HEK293 (cell line): ENCODE measurements at regions not wholly inside any gene's neighbourhood (a gene's known extent, or its start where the extent isn't known, plus 50 kb on each side); places are given as distances from the start of the nearest gene placed in this dataset.

Experiments used
- GFI1B ChIP-seq: fragments of 450-650 bp; formaldehyde crosslinking; IDR thresholded peaks from 2 replicates; pipeline ENCODE4 v1.5.1; 2016; ENCODE audit warnings: missing biosample characterization, missing genetic modification characterization
- GLIS1 ChIP-seq: fragments of 450-650 bp; formaldehyde crosslinking; IDR thresholded peaks from 2 replicates; pipeline ENCODE4 v1.5.1; 2016; ENCODE audit warnings: missing biosample characterization, missing genetic modification characterization
- GLIS2 ChIP-seq: fragments of 450-650 bp; formaldehyde crosslinking; IDR thresholded peaks from 2 replicates; pipeline ENCODE4 v1.5.1; 2016; ENCODE audit warnings: missing biosample characterization, missing genetic modification characterization
- HOXA7 ChIP-seq: sonication (generic); formaldehyde crosslinking; IDR thresholded peaks from 2 replicates; pipeline ENCODE4 v1.8.1; 2022; ENCODE audit warnings: missing genetic modification reagents, borderline replicate concordance
- KLF1 ChIP-seq: fragments of 450-650 bp; formaldehyde crosslinking; IDR thresholded peaks from 2 replicates; pipeline ENCODE4 v1.5.1; 2016; ENCODE audit warnings: missing biosample characterization, missing genetic modification characterization
- KLF16 ChIP-seq: fragments of 450-650 bp; formaldehyde crosslinking; IDR thresholded peaks from 2 replicates; pipeline ENCODE4 v1.5.1; 2017; ENCODE audit warnings: missing biosample characterization, missing genetic modification characterization
- MYNN ChIP-seq: fragments of 450-650 bp; formaldehyde crosslinking; IDR thresholded peaks from 2 replicates; pipeline ENCODE4 v1.5.1; 2016; ENCODE audit warnings: missing biosample characterization, missing genetic modification characterization, borderline replicate concordance
- ZBTB49 ChIP-seq: fragments of 450-650 bp; formaldehyde crosslinking; IDR thresholded peaks from 2 replicates; pipeline ENCODE4 v1.5.1; 2016; ENCODE audit warnings: missing biosample characterization, missing genetic modification characterization, low read depth
- ZBTB7A ChIP-seq: fragments of 450-650 bp; formaldehyde crosslinking; IDR thresholded peaks from 2 replicates; pipeline ENCODE4 v1.5.1; 2016; ENCODE audit warnings: low read depth, missing biosample characterization, missing genetic modification characterization
- ZBTB8A ChIP-seq: fragments of 450-650 bp; formaldehyde crosslinking; IDR thresholded peaks from 2 replicates; pipeline ENCODE4 v1.5.1; 2016; ENCODE audit warnings: missing biosample characterization, missing genetic modification characterization
- ZEB2 ChIP-seq: fragments of 450-650 bp; formaldehyde crosslinking; IDR thresholded peaks from 2 replicates; pipeline ENCODE4 v1.5.1; 2016; ENCODE audit warnings: missing biosample characterization, missing genetic modification characterization
- ZIC2 ChIP-seq: fragments of 450-650 bp; formaldehyde crosslinking; IDR thresholded peaks from 2 replicates; pipeline ENCODE4 v1.5.1; 2016; ENCODE audit warnings: missing biosample characterization, missing genetic modification characterization
- ZNF121 ChIP-seq: fragments of 450-650 bp; formaldehyde crosslinking; IDR thresholded peaks from 2 replicates; pipeline ENCODE4 v1.5.1; 2016; ENCODE audit warnings: missing biosample characterization, missing genetic modification characterization
- ZNF133 ChIP-seq: fragments of 450-650 bp; formaldehyde crosslinking; IDR thresholded peaks from 2 replicates; pipeline ENCODE4 v1.5.1; 2016; ENCODE audit warnings: missing biosample characterization, missing genetic modification characterization
- ZNF157 ChIP-seq: fragments of 450-650 bp; formaldehyde crosslinking; IDR thresholded peaks from 2 replicates; pipeline ENCODE4 v1.5.1; 2016; ENCODE audit warnings: missing biosample characterization, missing genetic modification characterization
- ZNF184 ChIP-seq: fragments of 450-650 bp; IDR thresholded peaks from 2 replicates; pipeline ENCODE4 v1.5.1; 2018; ENCODE audit warnings: missing biosample characterization, mild to moderate bottlenecking, missing genetic modification characterization
- ZNF2 ChIP-seq: fragments of 450-650 bp; formaldehyde crosslinking; IDR thresholded peaks from 2 replicates; pipeline ENCODE4 v1.5.1; 2016; ENCODE audit warnings: missing biosample characterization, missing genetic modification characterization
- ZNF280D ChIP-seq: fragments of 450-650 bp; formaldehyde crosslinking; IDR thresholded peaks from 2 replicates; pipeline ENCODE4 v1.5.1; 2016; ENCODE audit warnings: missing biosample characterization, missing genetic modification characterization
- ZNF366 ChIP-seq: fragments of 450-650 bp; formaldehyde crosslinking; conservative IDR thresholded peaks from 2 replicates; pipeline ENCODE4 v1.5.1; 2016; ENCODE audit warnings: missing biosample characterization, missing genetic modification characterization
- ZNF404 ChIP-seq: fragments of 450-650 bp; formaldehyde crosslinking; IDR thresholded peaks from 2 replicates; pipeline ENCODE4 v1.5.1; 2017; ENCODE audit warnings: missing biosample characterization, missing genetic modification characterization
- ZNF449 ChIP-seq: fragments of 450-650 bp; formaldehyde crosslinking; IDR thresholded peaks from 2 replicates; pipeline ENCODE4 v1.5.1; 2017; ENCODE audit warnings: missing biosample characterization, mild to moderate bottlenecking, missing genetic modification characterization, moderate library complexity
- ZNF501 ChIP-seq: fragments of 450-650 bp; formaldehyde crosslinking; IDR thresholded peaks from 2 replicates; pipeline ENCODE4 v1.5.1; 2016; ENCODE audit warnings: missing biosample characterization, missing genetic modification characterization
- ZNF510 ChIP-seq: fragments of 450-650 bp; formaldehyde crosslinking; IDR thresholded peaks from 2 replicates; pipeline ENCODE4 v1.5.1; 2018; ENCODE audit warnings: mild to moderate bottlenecking, missing genetic modification characterization, missing biosample characterization; ENCODE audit not compliant: insufficient replicate concordance
- ZNF580 ChIP-seq: fragments of 450-650 bp; formaldehyde crosslinking; IDR thresholded peaks from 2 replicates; pipeline ENCODE4 v1.5.1; 2016; ENCODE audit warnings: missing biosample characterization, missing genetic modification characterization
- ZNF585B ChIP-seq: fragments of 450-650 bp; formaldehyde crosslinking; IDR thresholded peaks from 2 replicates; pipeline ENCODE4 v1.5.1; 2016; ENCODE audit warnings: missing biosample characterization, missing genetic modification characterization
- ZNF629 ChIP-seq: fragments of 450-650 bp; formaldehyde crosslinking; IDR thresholded peaks from 2 replicates; pipeline ENCODE4 v1.5.1; 2017; ENCODE audit warnings: missing biosample characterization, missing genetic modification characterization
- ZNF747 ChIP-seq: fragments of 450-650 bp; formaldehyde crosslinking; IDR thresholded peaks from 2 replicates; pipeline ENCODE4 v1.5.1; 2016; ENCODE audit warnings: missing biosample characterization, missing genetic modification characterization
- ZNF76 ChIP-seq: fragments of 450-650 bp; formaldehyde crosslinking; IDR thresholded peaks from 2 replicates; pipeline ENCODE4; 2016; ENCODE audit warnings: low read depth, missing biosample characterization, missing genetic modification characterization, borderline replicate concordance
- ZNF777 ChIP-seq: fragments of 450-650 bp; formaldehyde crosslinking; IDR thresholded peaks from 2 replicates; pipeline ENCODE4 v1.5.1; 2017; ENCODE audit warnings: missing biosample characterization, missing genetic modification characterization, borderline replicate concordance
- ZNF785 ChIP-seq: fragments of 450-650 bp; formaldehyde crosslinking; IDR thresholded peaks from 2 replicates; pipeline ENCODE4 v1.5.1; 2016; ENCODE audit warnings: missing biosample characterization, missing genetic modification characterization
- TF ChIP-seq, protein P1 (sequence below): fragments of 450-650 bp; formaldehyde crosslinking; conservative IDR thresholded peaks from 2 replicates; pipeline ENCODE4 v1.5.1; 2016; ENCODE audit warnings: low read depth, missing biosample characterization, missing genetic modification characterization

GRCh38 chr17:73770115-73770848, 126.0 kb upstream of the SDK2 start (continued):
- peak; percentile 42; the same call in 1 of the 2 replicates for TF ChIP-seq ZBTB8A (tag by site-specific recombination)
- no peak for TF ChIP-seq ZNF747
- no peak for TF ChIP-seq ZNF777 (tag by site-specific recombination)
- TF ChIP-seq ZIC2 (tag by site-specific recombination), result peak; percentile 90
- TF ChIP-seq ZNF404 (tag by site-specific recombination), result no peak
- TF ChIP-seq HOXA7, result no peak
- peak; percentile 88 for TF ChIP-seq ZEB2 (tag by site-specific recombination)
- TF ChIP-seq ZNF580 (tag by site-specific recombination), result no peak
- TF ChIP-seq ZNF280D, result no peak
- TF ChIP-seq ZBTB7A (tag by site-specific recombination), result no peak
- TF ChIP-seq ZNF157 (tag by site-specific recombination), result no peak
- peak; percentile 90 for TF ChIP-seq ZNF366 (tag by site-specific recombination)
- peak; percentile 84 for TF ChIP-seq KLF1 (tag by site-specific recombination)
- no peak for TF ChIP-seq ZNF121 (tag by site-specific recombination)
- TF ChIP-seq ZNF2 (tag by site-specific recombination), result peak; percentile 37; the same call in 1 of the 2 replicates
- no peak for TF ChIP-seq ZNF133 (tag by site-specific recombination)
- no peak for TF ChIP-seq KLF16 (tag by site-specific recombination)
- no peak for TF ChIP-seq GFI1B (tag by site-specific recombination)
- TF ChIP-seq ZNF501 (tag by site-specific recombination), result no peak; the same call in 1 of the 2 replicates
- TF ChIP-seq ZNF510, result no peak
- peak; percentile 73 for TF ChIP-seq GLIS1 (tag by site-specific recombination)
- no peak for TF ChIP-seq MYNN
- TF ChIP-seq GLIS2 (tag by site-specific recombination), result peak; percentile 66
- TF ChIP-seq ZNF449 (tag by site-specific recombination), result peak; percentile 28; the same call in 1 of the 2 replicates
- TF ChIP-seq ZNF785 (tag by site-specific recombination), result no peak
- TF ChIP-seq ZNF629, result peak; percentile 98
- TF ChIP-seq ZNF585B (tag by site-specific recombination), result no peak
- TF ChIP-seq ZBTB49, result no peak
- peak; percentile 76; the same call in 1 of the 2 replicates for TF ChIP-seq ZNF184
- TF ChIP-seq ZNF76 (tag by site-specific recombination), result no peak
- TF ChIP-seq, protein P1, sequence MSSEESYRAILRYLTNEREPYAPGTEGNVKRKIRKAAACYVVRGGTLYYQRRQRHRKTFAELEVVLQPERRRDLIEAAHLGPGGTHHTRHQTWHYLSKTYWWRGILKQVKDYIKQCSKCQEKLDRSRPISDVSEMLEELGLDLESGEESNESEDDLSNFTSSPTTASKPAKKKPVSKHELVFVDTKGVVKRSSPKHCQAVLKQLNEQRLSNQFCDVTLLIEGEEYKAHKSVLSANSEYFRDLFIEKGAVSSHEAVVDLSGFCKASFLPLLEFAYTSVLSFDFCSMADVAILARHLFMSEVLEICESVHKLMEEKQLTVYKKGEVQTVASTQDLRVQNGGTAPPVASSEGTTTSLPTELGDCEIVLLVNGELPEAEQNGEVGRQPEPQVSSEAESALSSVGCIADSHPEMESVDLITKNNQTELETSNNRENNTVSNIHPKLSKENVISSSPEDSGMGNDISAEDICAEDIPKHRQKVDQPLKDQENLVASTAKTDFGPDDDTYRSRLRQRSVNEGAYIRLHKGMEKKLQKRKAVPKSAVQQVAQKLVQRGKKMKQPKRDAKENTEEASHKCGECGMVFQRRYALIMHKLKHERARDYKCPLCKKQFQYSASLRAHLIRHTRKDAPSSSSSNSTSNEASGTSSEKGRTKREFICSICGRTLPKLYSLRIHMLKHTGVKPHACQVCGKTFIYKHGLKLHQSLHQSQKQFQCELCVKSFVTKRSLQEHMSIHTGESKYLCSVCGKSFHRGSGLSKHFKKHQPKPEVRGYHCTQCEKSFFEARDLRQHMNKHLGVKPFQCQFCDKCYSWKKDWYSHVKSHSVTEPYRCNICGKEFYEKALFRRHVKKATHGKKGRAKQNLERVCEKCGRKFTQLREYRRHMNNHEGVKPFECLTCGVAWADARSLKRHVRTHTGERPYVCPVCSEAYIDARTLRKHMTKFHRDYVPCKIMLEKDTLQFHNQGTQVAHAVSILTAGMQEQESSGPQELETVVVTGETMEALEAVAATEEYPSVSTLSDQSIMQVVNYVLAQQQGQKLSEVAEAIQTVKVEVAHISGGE (tag by site-specific recombination), result no peak
